Osteoblast (primary cell): ENCODE measurements at regions not wholly inside any gene's neighbourhood (a gene's known extent, or its start where the extent isn't known, plus 50 kb on each side); places are given as distances from the start of the nearest gene placed in this dataset.

Source experiments
- DNase-seq: peaks from one replicate; pipeline ENCODE4 v3.0.0; 2011; ENCODE audit warnings: low spot score, mixed read lengths; ENCODE audit not compliant: insufficient read length; ENCODE audit errors: missing footprints
- H2AFZ ChIP-seq: 2 replicates; pipeline ENCODE4 v1.6.0; 2011; ENCODE audit warnings: mild to moderate bottlenecking, low read length
- H3K27ac ChIP-seq: 2 replicates; pipeline ENCODE4 v1.5.1; 2011; ENCODE audit warnings: mild to moderate bottlenecking, low read depth, low read length, moderate library complexity
- H3K27me3 ChIP-seq: 2 replicates; pipeline ENCODE4 v1.6.0; 2012; ENCODE audit warnings: mild to moderate bottlenecking, control low read depth, inconsistent platforms, low read length, moderate library complexity; ENCODE audit not compliant: insufficient read depth
- H3K36me3 ChIP-seq: 2 replicates; pipeline ENCODE4 v1.5.1; 2011; ENCODE audit warnings: mild to moderate bottlenecking, low read length, control low read depth, moderate library complexity; ENCODE audit not compliant: insufficient read depth
- H3K4me1 ChIP-seq: 2 replicates; pipeline ENCODE4 v1.5.1; 2011; ENCODE audit warnings: mild to moderate bottlenecking, low read length, control low read depth, moderate library complexity; ENCODE audit not compliant: insufficient read depth
- H3K4me2 ChIP-seq: 2 replicates; pipeline ENCODE4 v1.6.0; 2011; ENCODE audit warnings: mild to moderate bottlenecking, low read length; ENCODE audit not compliant: insufficient read depth
- H3K4me3 ChIP-seq: fragments of 200-600 bp; sonication (generic); 3 replicates; pipeline ENCODE4 v1.5.1; 2012; ENCODE audit warnings: mild to moderate bottlenecking, low read length, inconsistent platforms; ENCODE audit not compliant: insufficient read depth
- H3K79me2 ChIP-seq: 2 replicates; pipeline ENCODE4 v1.6.0; 2012; ENCODE audit warnings: mild to moderate bottlenecking, low read length, control low read depth, inconsistent platforms; ENCODE audit not compliant: insufficient read depth
- H3K9me3 ChIP-seq: 2 replicates; pipeline ENCODE4 v1.5.1; 2011; ENCODE audit warnings: low read depth, low read length, control low read depth
- H4K20me1 ChIP-seq: 2 replicates; pipeline ENCODE4 v1.6.0; 2012; ENCODE audit warnings: mild to moderate bottlenecking, low read length, control low read depth; ENCODE audit not compliant: insufficient read depth
- TF ChIP-seq, protein P1 (sequence below): IDR thresholded peaks from 2 replicates; pipeline ENCODE4 v1.5.1; 2011; ENCODE audit warnings: mild to moderate bottlenecking, low read depth, low read length, moderate library complexity; ENCODE audit errors: extremely low read depth

DNA sequence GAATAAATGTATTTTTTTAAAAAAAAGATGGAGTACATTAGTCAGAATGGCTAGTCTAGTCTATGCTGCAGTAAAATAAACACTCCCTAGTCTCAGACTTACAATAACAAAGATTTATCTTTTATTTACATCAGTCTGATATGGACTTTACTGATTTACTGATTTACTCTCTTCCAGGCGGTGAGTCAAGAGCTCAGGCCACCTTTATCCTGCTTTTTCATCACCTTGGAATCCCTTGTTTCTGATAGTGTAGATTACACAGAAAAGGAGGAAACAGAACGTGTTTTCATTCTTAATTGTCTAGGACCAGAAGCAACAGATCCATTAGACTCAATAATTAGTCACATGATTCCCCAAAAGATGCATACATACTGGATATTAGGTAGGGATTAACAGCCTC is 290.1 kb upstream of the TRPC7 start:
- no peak overlapping the region for H3K4me3 ChIP-seq
- H3K36me3 ChIP-seq = no peaks in the 10 kb centered on the region
- no peaks in the 10 kb centered on the region for H3K4me1 ChIP-seq
- H3K9me3 ChIP-seq = no peaks in the 10 kb centered on the region
- H3K27me3 ChIP-seq = no peaks in the 10 kb centered on the region
- no peaks in the 10 kb centered on the region for H3K79me2 ChIP-seq
- DNase-seq = no peak
- TF ChIP-seq, protein P1, sequence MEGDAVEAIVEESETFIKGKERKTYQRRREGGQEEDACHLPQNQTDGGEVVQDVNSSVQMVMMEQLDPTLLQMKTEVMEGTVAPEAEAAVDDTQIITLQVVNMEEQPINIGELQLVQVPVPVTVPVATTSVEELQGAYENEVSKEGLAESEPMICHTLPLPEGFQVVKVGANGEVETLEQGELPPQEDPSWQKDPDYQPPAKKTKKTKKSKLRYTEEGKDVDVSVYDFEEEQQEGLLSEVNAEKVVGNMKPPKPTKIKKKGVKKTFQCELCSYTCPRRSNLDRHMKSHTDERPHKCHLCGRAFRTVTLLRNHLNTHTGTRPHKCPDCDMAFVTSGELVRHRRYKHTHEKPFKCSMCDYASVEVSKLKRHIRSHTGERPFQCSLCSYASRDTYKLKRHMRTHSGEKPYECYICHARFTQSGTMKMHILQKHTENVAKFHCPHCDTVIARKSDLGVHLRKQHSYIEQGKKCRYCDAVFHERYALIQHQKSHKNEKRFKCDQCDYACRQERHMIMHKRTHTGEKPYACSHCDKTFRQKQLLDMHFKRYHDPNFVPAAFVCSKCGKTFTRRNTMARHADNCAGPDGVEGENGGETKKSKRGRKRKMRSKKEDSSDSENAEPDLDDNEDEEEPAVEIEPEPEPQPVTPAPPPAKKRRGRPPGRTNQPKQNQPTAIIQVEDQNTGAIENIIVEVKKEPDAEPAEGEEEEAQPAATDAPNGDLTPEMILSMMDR = no peak
- H3K27ac ChIP-seq = no peak overlapping the region
- no peak overlapping the region for H2AFZ ChIP-seq
- H3K4me2 ChIP-seq = no peak overlapping the region
- H4K20me1 ChIP-seq = no peaks in the 10 kb centered on the region

DNA sequence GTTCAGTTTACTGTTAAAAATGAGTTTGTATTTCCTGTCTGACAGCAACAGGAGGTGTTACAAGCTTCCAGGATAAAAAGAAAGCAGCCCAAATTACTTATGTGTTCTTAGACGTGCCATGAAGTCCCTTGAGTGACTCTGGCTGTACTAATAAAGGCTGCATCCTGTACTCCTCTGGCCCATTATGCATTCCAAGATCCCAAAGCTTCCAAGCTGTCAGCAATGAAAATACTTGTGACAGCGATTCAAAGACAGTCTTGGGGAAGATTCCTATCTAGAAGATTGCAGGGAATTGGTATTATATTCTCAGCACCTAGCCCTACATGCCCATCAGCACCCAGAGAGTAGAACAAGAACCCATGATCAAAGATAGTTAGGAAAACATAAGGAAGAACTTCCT is 281.6 kb upstream of the TRPC7 start:
- no peak overlapping the region for H2AFZ ChIP-seq
- no peaks in the 10 kb centered on the region for H3K4me1 ChIP-seq
- TF ChIP-seq, protein P1 = no peak
- no peak overlapping the region for H3K27ac ChIP-seq
- no peaks in the 10 kb centered on the region for H3K36me3 ChIP-seq
- no peaks in the 10 kb centered on the region for H3K79me2 ChIP-seq
- no peak for DNase-seq
- H4K20me1 ChIP-seq = no peaks in the 10 kb centered on the region
- no peak overlapping the region for H3K4me3 ChIP-seq
- H3K27me3 ChIP-seq = peaks cover 3% of the 10 kb centered on the region
- H3K9me3 ChIP-seq = no peaks in the 10 kb centered on the region
- H3K4me2 ChIP-seq = no peak overlapping the region

DNA sequence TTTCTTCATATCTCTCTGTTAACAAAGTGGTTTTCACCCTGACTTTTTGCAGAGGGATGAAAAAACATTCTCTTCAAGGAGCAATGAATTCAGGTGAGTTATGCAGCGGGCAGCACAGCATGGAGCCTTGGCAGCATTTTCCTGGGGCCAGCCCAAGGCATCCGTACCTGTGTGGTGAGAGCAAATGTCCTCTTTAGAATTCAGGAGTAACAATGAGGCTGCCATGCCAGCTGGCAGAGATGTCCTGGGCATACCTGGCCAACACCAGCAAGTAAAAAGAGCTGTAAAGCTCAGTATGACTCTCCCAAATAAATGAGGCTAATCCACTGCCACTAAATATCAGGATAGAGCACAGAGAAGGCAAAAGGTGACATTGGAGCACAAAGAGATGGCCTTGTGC is 277.6 kb upstream of the TRPC7 start:
- Histone ChIP-seq H3K27ac (no peak overlapping the region), H3K4me3 (no peak overlapping the region), H3K36me3 (no peaks in the 10 kb centered on the region), H2AFZ (no peak overlapping the region), H3K79me2 (no peaks in the 10 kb centered on the region), H3K9me3 (no peaks in the 10 kb centered on the region), H3K4me2 (no peak overlapping the region), H3K27me3 (peaks cover 3% of the 10 kb centered on the region), H4K20me1 (no peaks in the 10 kb centered on the region), H3K4me1 (no peaks in the 10 kb centered on the region)
- TF ChIP-seq, protein P1 = no peak
- DNase-seq = no peak

DNA sequence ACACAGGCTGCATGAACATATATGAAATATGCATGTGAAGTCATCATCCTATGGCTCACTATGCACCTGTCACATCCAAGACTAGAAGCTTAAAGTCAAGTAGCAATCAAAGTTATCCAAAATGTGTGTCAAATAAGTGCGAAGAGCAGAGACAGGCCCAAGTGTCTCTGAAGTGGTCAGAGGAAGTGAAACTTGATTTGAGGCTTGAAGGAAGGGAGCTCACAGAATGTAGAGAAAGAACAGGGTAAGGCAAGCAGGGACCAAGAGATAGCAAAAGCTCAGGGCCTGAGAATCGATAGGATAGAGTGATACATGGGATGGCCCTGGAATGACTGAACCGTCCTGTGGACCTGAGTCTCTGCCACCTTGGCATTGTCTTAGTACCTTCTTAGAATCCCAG is 274.3 kb upstream of the TRPC7 start:
- Histone ChIP-seq H2AFZ (no peak overlapping the region), H3K4me2 (no peak overlapping the region), H3K9me3 (no peaks in the 10 kb centered on the region), H3K79me2 (no peaks in the 10 kb centered on the region), H4K20me1 (no peaks in the 10 kb centered on the region), H3K27me3 (no peaks in the 10 kb centered on the region), H3K36me3 (no peaks in the 10 kb centered on the region), H3K4me3 (no peak overlapping the region), H3K4me1 (no peaks in the 10 kb centered on the region), H3K27ac (no peak overlapping the region)
- TF ChIP-seq, protein P1 = no peak
- no peak for DNase-seq
